NOMO-1 treated with dmso at 0.1 percent for 144 hours (cell line): ENCODE measurements at regions not wholly inside any gene's neighbourhood (a gene's known extent, or its start where the extent isn't known, plus 50 kb on each side); places are given as distances from the start of the nearest gene placed in this dataset.
A peak's percentile ranks its signal among the peaks of the same experiment; 100 is the strongest.

Experiments
- DNase-seq: peaks from one replicate; lab custom pipeline; 2025; ENCODE audit not compliant: unreplicated experiment; lab: John Stamatoyannopoulos, UW

- no peak for DNase-seq
These were observed 716.1 kb downstream of the QKI start for GRCh38 chr6:164130585-164130984.

- DNase-seq, result no peak
These were observed 715.6 kb downstream of the QKI start for GRCh38 chr6:164130151-164130550.

GRCh38 chr6:164129218-164129617 is 714.7 kb downstream of the QKI start:
- DNase-seq, result no peak

- DNase-seq, result no peak
These were observed 713.6 kb downstream of the QKI start for GRCh38 chr6:164128101-164128500.

- no peak for DNase-seq
These were observed 710.5 kb downstream of the QKI start for GRCh38 chr6:164124986-164125385.

GRCh38 chr6:164124473-164124872 is 710.0 kb downstream of the QKI start:
- no peak for DNase-seq

GRCh38 chr6:164122109-164122508 is 707.6 kb downstream of the QKI start:
- no peak for DNase-seq

GRCh38 chr6:164121527-164121926 is 707.0 kb downstream of the QKI start:
- DNase-seq, result no peak

- no peak for DNase-seq
These were observed 700.1 kb downstream of the QKI start for GRCh38 chr6:164114651-164115050.

- DNase-seq, result no peak
These were observed 699.5 kb downstream of the QKI start for GRCh38 chr6:164114051-164114450.

GRCh38 chr6:164113637-164114036 is 699.1 kb downstream of the QKI start:
- no peak for DNase-seq

GRCh38 chr6:164109770-164110140 is 695.2 kb downstream of the QKI start:
- DNase-seq, result no peak

- DNase-seq, result peak; percentile 89
These were observed 694.6 kb downstream of the QKI start for GRCh38 chr6:164108869-164109769.

GRCh38 chr6:164108092-164108491 is 693.6 kb downstream of the QKI start:
- no peak for DNase-seq

- no peak for DNase-seq
These were observed 692.9 kb downstream of the QKI start for GRCh38 chr6:164107297-164107995.

- DNase-seq, result no peak
These were observed 691.8 kb downstream of the QKI start for GRCh38 chr6:164106345-164106769.

- DNase-seq, result no peak
These were observed 691.2 kb downstream of the QKI start for GRCh38 chr6:164105705-164106104.

- no peak for DNase-seq
These were observed 689.9 kb downstream of the QKI start for GRCh38 chr6:164104432-164104831.

- DNase-seq, result no peak
These were observed 688.2 kb downstream of the QKI start for GRCh38 chr6:164102693-164103092.

GRCh38 chr6:164101859-164102258 is 687.3 kb downstream of the QKI start:
- no peak for DNase-seq

- DNase-seq, result no peak
These were observed 684.8 kb downstream of the QKI start for GRCh38 chr6:164099269-164099865.

GRCh38 chr6:164098857-164099267 is 684.3 kb downstream of the QKI start:
- DNase-seq, result no peak
